ENCODE measurements at regions not wholly inside any gene's neighbourhood (a gene's known extent, or its start where the extent isn't known, plus 50 kb on each side); places are given as distances from the start of the nearest gene placed in this dataset.
"Not testable (repeated sequence)": the region's sequence is repeated elsewhere in the genome, so short reads cannot be mapped to it uniquely, and the experiment has no call there.

DNA sequence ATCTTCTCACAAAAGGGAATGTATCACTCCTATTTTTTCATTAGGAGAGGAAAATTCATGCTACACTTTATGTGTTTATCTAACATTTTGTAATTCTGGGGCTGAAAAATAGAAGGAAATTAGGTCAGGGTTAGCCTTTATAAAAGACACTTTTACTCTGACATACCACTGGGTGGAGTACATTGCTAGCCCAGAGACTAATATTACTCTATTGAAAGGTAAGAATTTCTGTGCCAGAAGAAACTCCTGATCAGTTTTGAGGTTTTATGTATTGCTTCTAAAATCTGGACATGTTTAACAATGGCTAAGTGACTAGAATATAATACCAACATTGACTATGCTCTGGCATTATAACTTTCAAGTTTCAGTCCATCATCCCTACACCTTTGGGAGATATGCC lies 724.6 kb downstream of the USP25 start:
- ATAC-seq (peak in 1 of 2 donors; percentile 34), DNase-seq (no peak)
- H3K9me3 ChIP-seq: no peaks in the 10 kb centered on the region
- H3K36me3 ChIP-seq: no peaks in the 10 kb centered on the region
- in situ Hi-C loops (cut with MboI; ENCODE audit: low sequenced_read_pairs in 4 of 4): no loop called here
- H3K4me3 ChIP-seq: no peak overlapping the region
- peaks cover 40 to 58% of the 10 kb centered on the region in 2 donors for H3K4me1 ChIP-seq
- no peaks in the 10 kb centered on the region for H3K27me3 ChIP-seq
- TF ChIP-seq POLR2A (IDR thresholded peaks at IDR 0.05): no peak
- TF ChIP-seq, protein P1, sequence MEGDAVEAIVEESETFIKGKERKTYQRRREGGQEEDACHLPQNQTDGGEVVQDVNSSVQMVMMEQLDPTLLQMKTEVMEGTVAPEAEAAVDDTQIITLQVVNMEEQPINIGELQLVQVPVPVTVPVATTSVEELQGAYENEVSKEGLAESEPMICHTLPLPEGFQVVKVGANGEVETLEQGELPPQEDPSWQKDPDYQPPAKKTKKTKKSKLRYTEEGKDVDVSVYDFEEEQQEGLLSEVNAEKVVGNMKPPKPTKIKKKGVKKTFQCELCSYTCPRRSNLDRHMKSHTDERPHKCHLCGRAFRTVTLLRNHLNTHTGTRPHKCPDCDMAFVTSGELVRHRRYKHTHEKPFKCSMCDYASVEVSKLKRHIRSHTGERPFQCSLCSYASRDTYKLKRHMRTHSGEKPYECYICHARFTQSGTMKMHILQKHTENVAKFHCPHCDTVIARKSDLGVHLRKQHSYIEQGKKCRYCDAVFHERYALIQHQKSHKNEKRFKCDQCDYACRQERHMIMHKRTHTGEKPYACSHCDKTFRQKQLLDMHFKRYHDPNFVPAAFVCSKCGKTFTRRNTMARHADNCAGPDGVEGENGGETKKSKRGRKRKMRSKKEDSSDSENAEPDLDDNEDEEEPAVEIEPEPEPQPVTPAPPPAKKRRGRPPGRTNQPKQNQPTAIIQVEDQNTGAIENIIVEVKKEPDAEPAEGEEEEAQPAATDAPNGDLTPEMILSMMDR (IDR thresholded peaks at IDR 0.05 in 4 of 5, conservative IDR thresholded peaks at IDR 0.05 in 1 of 5): no peak
- intact Hi-C loops (cut with DNase I; ENCODE audit: low total_unique reads): no loop called here
- no peak overlapping the region for H3K27ac ChIP-seq

- peaks cover 40 to 51% of the 10 kb centered on the region in 2 donors for H3K4me1 ChIP-seq
- no peak for ATAC-seq
- no peaks in the 10 kb centered on the region for H3K9me3 ChIP-seq
- no peak overlapping the region for H3K27ac ChIP-seq
- in situ Hi-C loops (cut with MboI; ENCODE audit: low sequenced_read_pairs in 4 of 4): no loop called here
- H3K27me3 ChIP-seq: no peaks in the 10 kb centered on the region
- H3K36me3 ChIP-seq: no peaks in the 10 kb centered on the region
- TF ChIP-seq, protein P1 (IDR thresholded peaks at IDR 0.05 in 4 of 5, conservative IDR thresholded peaks at IDR 0.05 in 1 of 5): no peak
- no peak for TF ChIP-seq POLR2A (IDR thresholded peaks at IDR 0.05)
- intact Hi-C loops (cut with DNase I; ENCODE audit: low total_unique reads): no loop called here
- no peak overlapping the region for H3K4me3 ChIP-seq
- DNase-seq: no peak
Measured at GRCh38 chr21:16455526-16455925, 725.7 kb downstream of the USP25 start.

DNA sequence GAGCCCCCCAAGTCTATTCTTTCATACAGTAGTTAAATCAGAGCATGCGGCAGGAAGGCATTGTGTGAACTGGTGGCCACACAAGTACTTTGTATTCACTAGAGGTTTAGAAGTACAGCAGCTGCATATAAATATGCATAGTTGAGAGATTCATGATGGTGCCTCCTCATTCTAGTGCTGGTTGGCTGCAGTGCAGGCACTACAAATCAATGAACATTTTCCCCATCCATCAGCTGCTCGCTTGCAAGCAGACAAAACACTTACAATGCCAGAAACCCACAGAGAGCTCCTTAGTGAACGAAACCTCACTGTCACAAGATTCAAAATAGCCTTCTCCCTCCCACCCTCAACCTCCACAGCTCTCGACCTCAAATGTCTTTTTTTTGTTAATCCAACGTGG lies 726.2 kb downstream of the USP25 start:
- no peak for DNase-seq
- TF ChIP-seq, protein P1 (IDR thresholded peaks at IDR 0.05 in 4 of 5, conservative IDR thresholded peaks at IDR 0.05 in 1 of 5): no peak
- TF ChIP-seq POLR2A (IDR thresholded peaks at IDR 0.05): no peak
- Histone ChIP-seq H3K4me3 (no peak overlapping the region), H3K36me3 (no peaks in the 10 kb centered on the region), H3K27me3 (no peaks in the 10 kb centered on the region), H3K9me3 (no peaks in the 10 kb centered on the region), H3K27ac (peak overlapping the region in 1 of 4 donors; percentile 6), H3K4me1 (peaks cover 40 to 48% of the 10 kb centered on the region in 2 donors)
- ATAC-seq: no peak
- in situ Hi-C loops (cut with MboI; ENCODE audit: low sequenced_read_pairs in 4 of 4): no loop called here
- intact Hi-C loops (cut with DNase I; ENCODE audit: low total_unique reads): no loop called here

- Histone ChIP-seq H3K9me3 (no peaks in the 10 kb centered on the region), H3K27me3 (no peaks in the 10 kb centered on the region), H3K4me1 (peaks cover 33 to 40% of the 10 kb centered on the region in 2 donors), H3K4me3 (peak overlapping the region; percentile 18 to 42 (median 38)), H3K36me3 (no peaks in the 10 kb centered on the region), H3K27ac (peak overlapping the region; percentile 16 to 72 (median 66))
- TF ChIP-seq POLR2A (IDR thresholded peaks at IDR 0.05): no peak
- TF ChIP-seq, protein P1 (IDR thresholded peaks at IDR 0.05 in 4 of 5, conservative IDR thresholded peaks at IDR 0.05 in 1 of 5): no peak
- DNase-seq (no peak), ATAC-seq (peak; percentile 35 to 74)
- intact Hi-C loops (cut with DNase I; ENCODE audit: low total_unique reads): no loop called here
- in situ Hi-C loops (cut with MboI; ENCODE audit: low sequenced_read_pairs in 4 of 4): no loop called here
Measured at GRCh38 chr21:16457498-16457897, 727.7 kb downstream of the USP25 start.

GRCh38 chr21:16460936-16461335 lies 731.2 kb downstream of the USP25 start:
- intact Hi-C loops (cut with DNase I; ENCODE audit: low total_unique reads) (no loop called here), in situ Hi-C loops (cut with MboI; ENCODE audit: low sequenced_read_pairs in 4 of 4) (no loop called here)
- no peaks in the 10 kb centered on the region for H3K9me3 ChIP-seq
- DNase-seq: no peak
- TF ChIP-seq, protein P1 (IDR thresholded peaks at IDR 0.05 in 4 of 5, conservative IDR thresholded peaks at IDR 0.05 in 1 of 5): no peak
- TF ChIP-seq POLR2A (IDR thresholded peaks at IDR 0.05): no peak
- no peak overlapping the region for H3K27ac ChIP-seq
- peaks cover 15 to 20% of the 10 kb centered on the region in 2 donors for H3K4me1 ChIP-seq
- no peaks in the 10 kb centered on the region for H3K36me3 ChIP-seq
- no peaks in the 10 kb centered on the region for H3K27me3 ChIP-seq
- H3K4me3 ChIP-seq: no peak overlapping the region
- no peak for ATAC-seq

- in situ Hi-C loops (cut with MboI; ENCODE audit: low sequenced_read_pairs in 4 of 4); H3K4me3 ChIP-seq; H3K4me1 ChIP-seq; H3K27me3 ChIP-seq; H3K36me3 ChIP-seq; H3K9me3 ChIP-seq; intact Hi-C loops (cut with DNase I; ENCODE audit: low total_unique reads); H3K27ac ChIP-seq: not testable (repeated sequence)
- peak in 1 of 2 donors; percentile 33 for DNase-seq
- peak in 1 of 2 donors; percentile 56 for ATAC-seq
Measured at GRCh38 chr21:16464211-16464889, 734.6 kb downstream of the USP25 start.

All from gastrocnemius medialis (tissue), 4 donors.